ENCODE measurements at regions not wholly inside any gene's neighbourhood (a gene's known extent, or its start where the extent isn't known, plus 50 kb on each side); places are given as distances from the start of the nearest gene placed in this dataset.

DNA sequence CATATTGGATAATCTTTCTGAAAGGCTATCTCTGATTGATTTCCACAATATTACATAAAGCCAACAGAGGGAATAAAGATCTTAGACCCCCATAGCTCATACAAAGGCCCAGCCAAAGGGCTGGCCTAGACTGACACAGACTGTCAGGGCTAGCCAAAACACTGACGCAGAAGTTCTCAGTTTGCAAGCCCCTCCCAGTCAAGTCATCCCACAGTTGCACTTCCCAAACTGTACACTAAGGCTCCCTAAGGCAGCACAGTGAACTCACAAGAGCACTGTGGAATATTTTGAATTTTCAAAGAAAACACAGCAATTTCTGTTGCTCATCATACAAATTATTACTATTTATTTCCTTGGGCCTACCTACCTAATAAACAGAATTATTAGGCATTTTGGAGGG is 244.9 kb downstream of the SP3 start:
- TF ChIP-seq, protein P1, sequence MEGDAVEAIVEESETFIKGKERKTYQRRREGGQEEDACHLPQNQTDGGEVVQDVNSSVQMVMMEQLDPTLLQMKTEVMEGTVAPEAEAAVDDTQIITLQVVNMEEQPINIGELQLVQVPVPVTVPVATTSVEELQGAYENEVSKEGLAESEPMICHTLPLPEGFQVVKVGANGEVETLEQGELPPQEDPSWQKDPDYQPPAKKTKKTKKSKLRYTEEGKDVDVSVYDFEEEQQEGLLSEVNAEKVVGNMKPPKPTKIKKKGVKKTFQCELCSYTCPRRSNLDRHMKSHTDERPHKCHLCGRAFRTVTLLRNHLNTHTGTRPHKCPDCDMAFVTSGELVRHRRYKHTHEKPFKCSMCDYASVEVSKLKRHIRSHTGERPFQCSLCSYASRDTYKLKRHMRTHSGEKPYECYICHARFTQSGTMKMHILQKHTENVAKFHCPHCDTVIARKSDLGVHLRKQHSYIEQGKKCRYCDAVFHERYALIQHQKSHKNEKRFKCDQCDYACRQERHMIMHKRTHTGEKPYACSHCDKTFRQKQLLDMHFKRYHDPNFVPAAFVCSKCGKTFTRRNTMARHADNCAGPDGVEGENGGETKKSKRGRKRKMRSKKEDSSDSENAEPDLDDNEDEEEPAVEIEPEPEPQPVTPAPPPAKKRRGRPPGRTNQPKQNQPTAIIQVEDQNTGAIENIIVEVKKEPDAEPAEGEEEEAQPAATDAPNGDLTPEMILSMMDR (IDR thresholded peaks at IDR 0.05): no peak
- no peak for TF ChIP-seq POLR2A (IDR thresholded peaks at IDR 0.05)
